ENCODE measurements at regions not wholly inside any gene's neighbourhood (a gene's known extent, or its start where the extent isn't known, plus 50 kb on each side); places are given as distances from the start of the nearest gene placed in this dataset.

DNA sequence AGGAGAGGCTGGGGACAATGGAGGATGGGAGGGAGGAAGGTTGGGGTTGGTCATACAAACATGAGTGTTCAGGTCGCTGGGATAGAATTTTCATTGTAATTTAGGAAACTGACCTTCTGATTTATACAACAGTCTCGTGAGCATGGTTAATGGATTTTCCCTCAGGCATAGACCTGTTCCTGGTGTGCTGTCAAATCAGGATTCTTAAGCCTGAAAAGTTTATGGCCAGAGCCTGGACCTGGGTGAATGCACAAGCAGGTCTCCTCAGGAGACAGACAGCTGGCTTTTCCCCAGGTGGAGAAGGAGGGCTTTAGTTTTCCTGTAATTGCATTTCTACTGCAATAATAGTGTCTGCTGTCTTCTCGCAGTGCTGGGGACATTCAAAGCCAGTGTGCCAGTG, 338.0 kb downstream of the SHQ1 start:
- TF ChIP-seq, protein P1, sequence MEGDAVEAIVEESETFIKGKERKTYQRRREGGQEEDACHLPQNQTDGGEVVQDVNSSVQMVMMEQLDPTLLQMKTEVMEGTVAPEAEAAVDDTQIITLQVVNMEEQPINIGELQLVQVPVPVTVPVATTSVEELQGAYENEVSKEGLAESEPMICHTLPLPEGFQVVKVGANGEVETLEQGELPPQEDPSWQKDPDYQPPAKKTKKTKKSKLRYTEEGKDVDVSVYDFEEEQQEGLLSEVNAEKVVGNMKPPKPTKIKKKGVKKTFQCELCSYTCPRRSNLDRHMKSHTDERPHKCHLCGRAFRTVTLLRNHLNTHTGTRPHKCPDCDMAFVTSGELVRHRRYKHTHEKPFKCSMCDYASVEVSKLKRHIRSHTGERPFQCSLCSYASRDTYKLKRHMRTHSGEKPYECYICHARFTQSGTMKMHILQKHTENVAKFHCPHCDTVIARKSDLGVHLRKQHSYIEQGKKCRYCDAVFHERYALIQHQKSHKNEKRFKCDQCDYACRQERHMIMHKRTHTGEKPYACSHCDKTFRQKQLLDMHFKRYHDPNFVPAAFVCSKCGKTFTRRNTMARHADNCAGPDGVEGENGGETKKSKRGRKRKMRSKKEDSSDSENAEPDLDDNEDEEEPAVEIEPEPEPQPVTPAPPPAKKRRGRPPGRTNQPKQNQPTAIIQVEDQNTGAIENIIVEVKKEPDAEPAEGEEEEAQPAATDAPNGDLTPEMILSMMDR (conservative IDR thresholded peaks at IDR 0.05; ENCODE audit: low read depth in 2 of 2), result no peak
- no peak for TF ChIP-seq CREB1 (CRISPR knock-in tag; IDR thresholded peaks at IDR 0.05; ENCODE audit: low read depth)
- no peak for TF ChIP-seq POLR2AphosphoS5 (IDR thresholded peaks at IDR 0.05; ENCODE audit: low read depth)
- TF ChIP-seq, protein P2, sequence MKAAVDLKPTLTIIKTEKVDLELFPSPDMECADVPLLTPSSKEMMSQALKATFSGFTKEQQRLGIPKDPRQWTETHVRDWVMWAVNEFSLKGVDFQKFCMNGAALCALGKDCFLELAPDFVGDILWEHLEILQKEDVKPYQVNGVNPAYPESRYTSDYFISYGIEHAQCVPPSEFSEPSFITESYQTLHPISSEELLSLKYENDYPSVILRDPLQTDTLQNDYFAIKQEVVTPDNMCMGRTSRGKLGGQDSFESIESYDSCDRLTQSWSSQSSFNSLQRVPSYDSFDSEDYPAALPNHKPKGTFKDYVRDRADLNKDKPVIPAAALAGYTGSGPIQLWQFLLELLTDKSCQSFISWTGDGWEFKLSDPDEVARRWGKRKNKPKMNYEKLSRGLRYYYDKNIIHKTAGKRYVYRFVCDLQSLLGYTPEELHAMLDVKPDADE (IDR thresholded peaks at IDR 0.05), result no peak
- no peak for TF ChIP-seq EZH2 (IDR thresholded peaks at IDR 0.05; ENCODE audit: low read depth, unreplicated experiment)
- TF ChIP-seq STAT1 (IDR thresholded peaks at IDR 0.05; ENCODE audit: unreplicated experiment), result no peak
- TF ChIP-seq, protein P3, sequence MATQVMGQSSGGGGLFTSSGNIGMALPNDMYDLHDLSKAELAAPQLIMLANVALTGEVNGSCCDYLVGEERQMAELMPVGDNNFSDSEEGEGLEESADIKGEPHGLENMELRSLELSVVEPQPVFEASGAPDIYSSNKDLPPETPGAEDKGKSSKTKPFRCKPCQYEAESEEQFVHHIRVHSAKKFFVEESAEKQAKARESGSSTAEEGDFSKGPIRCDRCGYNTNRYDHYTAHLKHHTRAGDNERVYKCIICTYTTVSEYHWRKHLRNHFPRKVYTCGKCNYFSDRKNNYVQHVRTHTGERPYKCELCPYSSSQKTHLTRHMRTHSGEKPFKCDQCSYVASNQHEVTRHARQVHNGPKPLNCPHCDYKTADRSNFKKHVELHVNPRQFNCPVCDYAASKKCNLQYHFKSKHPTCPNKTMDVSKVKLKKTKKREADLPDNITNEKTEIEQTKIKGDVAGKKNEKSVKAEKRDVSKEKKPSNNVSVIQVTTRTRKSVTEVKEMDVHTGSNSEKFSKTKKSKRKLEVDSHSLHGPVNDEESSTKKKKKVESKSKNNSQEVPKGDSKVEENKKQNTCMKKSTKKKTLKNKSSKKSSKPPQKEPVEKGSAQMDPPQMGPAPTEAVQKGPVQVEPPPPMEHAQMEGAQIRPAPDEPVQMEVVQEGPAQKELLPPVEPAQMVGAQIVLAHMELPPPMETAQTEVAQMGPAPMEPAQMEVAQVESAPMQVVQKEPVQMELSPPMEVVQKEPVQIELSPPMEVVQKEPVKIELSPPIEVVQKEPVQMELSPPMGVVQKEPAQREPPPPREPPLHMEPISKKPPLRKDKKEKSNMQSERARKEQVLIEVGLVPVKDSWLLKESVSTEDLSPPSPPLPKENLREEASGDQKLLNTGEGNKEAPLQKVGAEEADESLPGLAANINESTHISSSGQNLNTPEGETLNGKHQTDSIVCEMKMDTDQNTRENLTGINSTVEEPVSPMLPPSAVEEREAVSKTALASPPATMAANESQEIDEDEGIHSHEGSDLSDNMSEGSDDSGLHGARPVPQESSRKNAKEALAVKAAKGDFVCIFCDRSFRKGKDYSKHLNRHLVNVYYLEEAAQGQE (IDR thresholded peaks at IDR 0.05; ENCODE audit: unreplicated experiment), result no peak
- no peak for TF ChIP-seq EZH2phosphoT487 (IDR thresholded peaks at IDR 0.05; ENCODE audit: unreplicated experiment)
- no peak for TF ChIP-seq JUNB (IDR thresholded peaks at IDR 0.05; ENCODE audit: unreplicated experiment)
- TF ChIP-seq ZNF331 (CRISPR knock-in tag; IDR thresholded peaks at IDR 0.05; ENCODE audit: low read depth), result no peak
- no peak for TF ChIP-seq NANOG (IDR thresholded peaks at IDR 0.05; ENCODE audit: borderline replicate concordance)
- TF ChIP-seq ZNF114 (CRISPR knock-in tag; IDR thresholded peaks at IDR 0.05), result no peak
